Trophoblast cell (in vitro differentiated cells and primary cell): ENCODE measurements at regions not wholly inside any gene's neighbourhood (a gene's known extent, or its start where the extent isn't known, plus 50 kb on each side); places are given as distances from the start of the nearest gene placed in this dataset.
"Not testable (repeated sequence)": the region's sequence is repeated elsewhere in the genome, so short reads cannot be mapped to it uniquely, and the experiment has no call there.

Experiments used
- DNase-seq, 2 donors: peaks; one replicate each; pipeline ENCODE4 v3.0.0-alpha.2; 2016
- H2AFZ ChIP-seq: 2 replicates; pipeline ENCODE4 v1.6.1; 2013; ENCODE audit warnings: low read length, moderate library complexity, mild to moderate bottlenecking; ENCODE audit not compliant: insufficient read depth, poor library complexity
- H2AK5ac ChIP-seq: 2 replicates; pipeline ENCODE4 v1.6.1; 2013; ENCODE audit warnings: mild to moderate bottlenecking, low read length
- H2BK120ac ChIP-seq: 2 replicates; pipeline ENCODE4 v1.6.1; 2013; ENCODE audit warnings: low read length, mild to moderate bottlenecking, moderate library complexity; ENCODE audit not compliant: insufficient read depth, poor library complexity
- H2BK12ac ChIP-seq: 2 replicates; pipeline ENCODE4 v1.6.1; 2013; ENCODE audit warnings: mild to moderate bottlenecking, low read length, moderate library complexity
- H2BK5ac ChIP-seq: 2 replicates; pipeline ENCODE4 v1.6.1; 2013; ENCODE audit warnings: low read length, low read depth, moderate library complexity, mild to moderate bottlenecking; ENCODE audit not compliant: poor library complexity
- H3K14ac ChIP-seq: 2 replicates; pipeline ENCODE4 v1.6.1; 2013; ENCODE audit warnings: mild to moderate bottlenecking, low read length
- H3K18ac ChIP-seq: 2 replicates; pipeline ENCODE4 v1.6.1; 2013; ENCODE audit warnings: mild to moderate bottlenecking, low read length
- H3K23ac ChIP-seq: 2 replicates; pipeline ENCODE4 v1.6.1; 2013; ENCODE audit warnings: low read length
- H3K27ac ChIP-seq: 2 replicates; pipeline ENCODE4 v1.5.1; 2013; ENCODE audit warnings: low read depth, mild to moderate bottlenecking, inconsistent platforms, low read length, moderate library complexity
- H3K27me3 ChIP-seq: 2 replicates; pipeline ENCODE4 v1.6.1; 2013; ENCODE audit warnings: inconsistent platforms, mild to moderate bottlenecking, low read length, moderate library complexity; ENCODE audit not compliant: insufficient read depth
- H3K36me3 ChIP-seq, 2 experiments: 1 replicate in 1 of 2; 2 replicates in 1 of 2; pipeline ENCODE4 v1.6.1; 2013; ENCODE audit warnings: low read length in 2 of 2, mild to moderate bottlenecking in 2 of 2, moderate library complexity in 1 of 2; ENCODE audit not compliant: insufficient read depth in 2 of 2, control insufficient read depth in 1 of 2
- H3K4ac ChIP-seq: 2 replicates; pipeline ENCODE4 v1.6.1; 2013; ENCODE audit warnings: low read depth, mild to moderate bottlenecking, low read length, moderate library complexity
- H3K4me1 ChIP-seq, 2 experiments: 1 replicate in 1 of 2; 2 replicates in 1 of 2; pipeline ENCODE4 v1.6.1; 2013; ENCODE audit warnings: low read length in 2 of 2, mild to moderate bottlenecking in 2 of 2, moderate library complexity in 1 of 2; ENCODE audit not compliant: insufficient read depth in 2 of 2, control insufficient read depth in 1 of 2
- H3K4me2 ChIP-seq: 2 replicates; pipeline ENCODE4 v1.6.1; 2013; ENCODE audit warnings: inconsistent platforms, mild to moderate bottlenecking, low read length, moderate library complexity
- H3K4me3 ChIP-seq: 2 replicates; pipeline ENCODE4 v1.5.1; 2013; ENCODE audit warnings: mild to moderate bottlenecking, low read depth, low read length, inconsistent platforms
- H3K79me1 ChIP-seq: one replicate; pipeline ENCODE4 v1.6.1; 2013; ENCODE audit warnings: low read length
- H3K79me2 ChIP-seq: 2 replicates; pipeline ENCODE4 v1.6.1; 2013; ENCODE audit warnings: low read length, mild to moderate bottlenecking; ENCODE audit not compliant: control insufficient read depth, insufficient read depth, poor library complexity
- H3K9ac ChIP-seq: 2 replicates; pipeline ENCODE4 v1.6.1; 2013; ENCODE audit warnings: mild to moderate bottlenecking, low read length
- H3K9me3 ChIP-seq: 2 replicates; pipeline ENCODE4 v1.6.1; 2013; ENCODE audit warnings: low read depth, mild to moderate bottlenecking, control low read depth, inconsistent platforms, low read length; ENCODE audit not compliant: insufficient read depth
- H4K12ac ChIP-seq: 2 replicates; pipeline ENCODE4 v1.6.1; 2013; ENCODE audit warnings: low read depth, mild to moderate bottlenecking, low read length, moderate library complexity
- H4K8ac ChIP-seq: 2 replicates; pipeline ENCODE4 v1.6.1; 2013; ENCODE audit warnings: low read depth, mild to moderate bottlenecking, low read length, moderate library complexity
- H4K91ac ChIP-seq: one replicate; pipeline ENCODE4 v1.6.1; 2013; ENCODE audit warnings: low read depth, mild to moderate bottlenecking, low read length, moderate library complexity
- WGBS: extraction: QIAGEN DNeasy Blood & Tissue Kit; methylation state at CpG from one replicate; pipeline ENCODE4 v1.1.7; 2013; ENCODE audit warnings: missing lambda C conversion rate; ENCODE audit not compliant: insufficient read length, insufficient coverage; ENCODE audit errors: extremely low coverage; 5-methylcytosine and 5-hydroxymethylcytosine counted together

DNA sequence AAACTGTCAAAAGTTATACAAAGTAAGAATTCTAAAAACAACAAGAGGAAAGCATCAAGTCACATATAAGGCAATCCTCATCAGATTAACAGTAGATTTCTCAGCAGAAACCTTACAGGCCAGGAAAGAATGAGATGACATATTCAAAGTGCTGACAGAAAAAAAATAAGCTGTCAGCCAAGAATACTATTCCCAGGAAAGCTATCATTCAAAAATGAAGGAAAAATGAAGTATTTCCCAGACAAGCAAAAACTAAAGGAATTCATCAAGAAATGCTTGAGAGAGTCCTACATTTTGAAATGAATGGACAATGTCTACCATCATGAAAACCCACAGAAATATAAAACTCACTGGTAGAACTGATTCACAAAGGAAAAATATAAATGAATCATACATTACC lies 268.9 kb upstream of the OSR1 start:
- H3K9me3 ChIP-seq, result peaks cover 7% of the 10 kb centered on the region
- H4K12ac ChIP-seq, result no peak overlapping the region
- H2AFZ ChIP-seq, result no peak overlapping the region
- no peak overlapping the region for H2BK5ac ChIP-seq
- no peaks in the 10 kb centered on the region for H3K27me3 ChIP-seq
- H3K9ac ChIP-seq, result no peak overlapping the region
- no peak overlapping the region for H3K4me2 ChIP-seq
- H3K27ac ChIP-seq, result no peak overlapping the region
- DNase-seq, result no peak
- no peak overlapping the region for H3K23ac ChIP-seq
- no peak overlapping the region for H3K4ac ChIP-seq
- no peak overlapping the region for H3K14ac ChIP-seq
- no peaks in the 10 kb centered on the region for H3K79me1 ChIP-seq
- no peak overlapping the region for H4K8ac ChIP-seq
- H2BK120ac ChIP-seq, result no peak overlapping the region
- no peak overlapping the region for H2BK12ac ChIP-seq
- H2AK5ac ChIP-seq, result no peak overlapping the region
- H3K36me3 ChIP-seq, result no peaks in the 10 kb centered on the region
- no peaks in the 10 kb centered on the region for H3K79me2 ChIP-seq
- H3K18ac ChIP-seq, result no peak overlapping the region
- no peak overlapping the region for H3K4me3 ChIP-seq
- H4K91ac ChIP-seq, result no peak overlapping the region
- no peaks in the 10 kb centered on the region for H3K4me1 ChIP-seq

DNA sequence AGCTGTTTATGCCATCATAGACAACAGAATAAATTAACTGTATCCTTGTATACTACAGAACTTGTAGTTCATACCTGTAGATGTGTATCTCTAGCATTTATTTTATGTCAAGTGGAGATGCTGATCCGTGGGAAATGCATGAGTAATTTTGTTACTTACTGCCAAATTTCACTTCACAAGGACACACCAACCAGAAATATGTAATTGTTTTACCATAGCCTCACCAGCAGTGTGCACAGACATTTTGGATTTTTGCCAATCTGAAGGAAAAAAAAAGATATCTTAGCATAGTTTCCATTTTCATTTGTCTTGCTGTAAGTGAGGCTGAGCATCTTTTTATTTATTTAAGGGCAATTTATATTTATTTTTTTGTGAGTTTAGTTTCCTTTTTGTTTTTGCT lies 265.1 kb upstream of the OSR1 start:
- Histone ChIP-seq H3K23ac (no peak overlapping the region), H2BK5ac (no peak overlapping the region), H3K4ac (no peak overlapping the region), H3K9me3 (peaks cover 7% of the 10 kb centered on the region), H3K18ac (no peak overlapping the region), H2AK5ac (no peak overlapping the region), H2AFZ (no peak overlapping the region), H3K79me2 (no peaks in the 10 kb centered on the region), H3K14ac (no peak overlapping the region), H2BK12ac (no peak overlapping the region), H4K12ac (no peak overlapping the region), H2BK120ac (no peak overlapping the region), H3K4me1 (no peaks in the 10 kb centered on the region), H4K91ac (no peak overlapping the region), H3K4me3 (no peak overlapping the region), H3K27me3 (no peaks in the 10 kb centered on the region), H3K36me3 (no peaks in the 10 kb centered on the region), H3K79me1 (no peaks in the 10 kb centered on the region), H3K4me2 (no peak overlapping the region), H4K8ac (no peak overlapping the region), H3K27ac (no peak overlapping the region), H3K9ac (no peak overlapping the region)
- DNase-seq, result no peak
- no CpG with 5 or more reads among the region's 1 CpG for WGBS

- Histone ChIP-seq H3K18ac (no peak overlapping the region), H3K27me3 (no peaks in the 10 kb centered on the region)
- no CpG with 5 or more reads among the region's 1 CpG for WGBS
These were observed 258.9 kb upstream of the OSR1 start for GRCh38 chr2:19617257-19617848.

GRCh38 chr2:19615402-19615801 lies 257.0 kb upstream of the OSR1 start:
- not testable (repeated sequence) for H3K79me1 ChIP-seq
- WGBS, result no CpG with 5 or more reads among the region's 6 CpGs

More at GRCh38 chr2:19617257-19617848, 258.9 kb upstream of the OSR1 start:
- no peak overlapping the region for H4K8ac ChIP-seq
- H2BK5ac ChIP-seq, result no peak overlapping the region
- no peak overlapping the region for H3K4ac ChIP-seq
- no peak overlapping the region for H4K12ac ChIP-seq
- no peaks in the 10 kb centered on the region for H3K4me1 ChIP-seq
- no peak overlapping the region for H3K23ac ChIP-seq
- H2AK5ac ChIP-seq, result no peak overlapping the region
- no peak overlapping the region for H3K4me2 ChIP-seq
- no peaks in the 10 kb centered on the region for H3K36me3 ChIP-seq
- H3K14ac ChIP-seq, result no peak overlapping the region
- no peaks in the 10 kb centered on the region for H3K79me1 ChIP-seq
- no peak overlapping the region for H2AFZ ChIP-seq
- no peak overlapping the region for H3K4me3 ChIP-seq
- H2BK120ac ChIP-seq, result no peak overlapping the region
- no peaks in the 10 kb centered on the region for H3K79me2 ChIP-seq
- H3K9ac ChIP-seq, result no peak overlapping the region
- no peak for DNase-seq
- no peak overlapping the region for H3K27ac ChIP-seq
- H2BK12ac ChIP-seq, result no peak overlapping the region
- H4K91ac ChIP-seq, result no peak overlapping the region
- H3K9me3 ChIP-seq, result peaks cover 2% of the 10 kb centered on the region

More at GRCh38 chr2:19615402-19615801, 257.0 kb upstream of the OSR1 start:
- not testable (repeated sequence) for H3K9ac ChIP-seq, H3K79me2 ChIP-seq, DNase-seq, H4K12ac ChIP-seq, H3K18ac ChIP-seq, H3K36me3 ChIP-seq, H3K4me2 ChIP-seq, H2BK5ac ChIP-seq, H2AFZ ChIP-seq, H3K23ac ChIP-seq, H2BK12ac ChIP-seq, H3K14ac ChIP-seq, H4K91ac ChIP-seq, H3K4me1 ChIP-seq, H4K8ac ChIP-seq, H3K4ac ChIP-seq, H3K27ac ChIP-seq, H2BK120ac ChIP-seq, H3K27me3 ChIP-seq, H3K9me3 ChIP-seq, H3K4me3 ChIP-seq, H2AK5ac ChIP-seq
